ENCODE measurements at regions not wholly inside any gene's neighbourhood (a gene's known extent, or its start where the extent isn't known, plus 50 kb on each side); places are given as distances from the start of the nearest gene placed in this dataset.
"Not testable (repeated sequence)": the region's sequence is repeated elsewhere in the genome, so short reads cannot be mapped to it uniquely, and the experiment has no call there.

- no peaks in the 10 kb centered on the region for H3K4me1 ChIP-seq (ENCODE audit: control insufficient read depth in 1 of 2, insufficient read depth in 2 of 2, low read length in 2 of 2)
- no peaks in the 10 kb centered on the region for H3K27me3 ChIP-seq (ENCODE audit: control insufficient read depth in 1 of 2, insufficient read depth in 2 of 2, low read length in 1 of 2)
- no peak overlapping the region for H3K27ac ChIP-seq (ENCODE audit: low read depth in 1 of 2, low read length in 2 of 2)
- no peak for DNase-seq
- no peaks in the 10 kb centered on the region for H3K9me3 ChIP-seq (ENCODE audit: control insufficient read depth, low read length)
- intact Hi-C loops (cut with DNase I): no loop called here
- ATAC-seq (ENCODE audit: low FRiP score): no peak
- whole genome bisulfite sequencing, 2 donors: 67 to 78% methylated on average over 4 to 6 of the region's 6 CpGs
- H3K4me3 ChIP-seq (ENCODE audit: low read length in 2 of 2): no peak overlapping the region
- H3K36me3 ChIP-seq (ENCODE audit: control insufficient read depth in 1 of 2, insufficient read depth in 2 of 2, low read length in 1 of 2): no peaks in the 10 kb centered on the region
These were observed 260.2 kb downstream of the XPNPEP1 start for GRCh38 chr10:109663122-109663521.

- H3K4me1 ChIP-seq (ENCODE audit: control insufficient read depth in 1 of 2, insufficient read depth in 2 of 2, low read length in 2 of 2); ATAC-seq (ENCODE audit: low FRiP score); H3K9me3 ChIP-seq (ENCODE audit: control insufficient read depth, low read length); H3K36me3 ChIP-seq (ENCODE audit: control insufficient read depth in 1 of 2, insufficient read depth in 2 of 2, low read length in 1 of 2); H3K27me3 ChIP-seq (ENCODE audit: control insufficient read depth in 1 of 2, insufficient read depth in 2 of 2, low read length in 1 of 2); H3K4me3 ChIP-seq (ENCODE audit: low read length in 2 of 2); H3K27ac ChIP-seq (ENCODE audit: low read depth in 1 of 2, low read length in 2 of 2); intact Hi-C loops (cut with DNase I); DNase-seq: not testable (repeated sequence)
- 78 to 82% methylated on average over 11 to 12 of the region's 12 CpGs for WGBS, 2 donors
These were observed 270.7 kb downstream of the XPNPEP1 start for GRCh38 chr10:109652612-109653011.

GRCh38 chr10:109650228-109650627, 273.1 kb downstream of the XPNPEP1 start:
- Histone ChIP-seq H3K36me3 (ENCODE audit: control insufficient read depth in 1 of 2, insufficient read depth in 2 of 2, low read length in 1 of 2) (no peaks in the 10 kb centered on the region), H3K9me3 (ENCODE audit: control insufficient read depth, low read length) (no peaks in the 10 kb centered on the region), H3K4me1 (ENCODE audit: control insufficient read depth in 1 of 2, insufficient read depth in 2 of 2, low read length in 2 of 2) (no peaks in the 10 kb centered on the region), H3K27me3 (ENCODE audit: control insufficient read depth in 1 of 2, insufficient read depth in 2 of 2, low read length in 1 of 2) (no peaks in the 10 kb centered on the region), H3K4me3 (ENCODE audit: low read length in 2 of 2) (no peak overlapping the region), H3K27ac (ENCODE audit: low read depth in 1 of 2, low read length in 2 of 2) (no peak overlapping the region)
- WGBS, 2 donors: 67 to 79% methylated on average over 1 of the region's 1 CpG
- intact Hi-C loops (cut with DNase I): no loop called here
- ATAC-seq (ENCODE audit: low FRiP score) (no peak), DNase-seq (no peak)

GRCh38 chr10:109647627-109648026, 275.7 kb downstream of the XPNPEP1 start:
- intact Hi-C loops (cut with DNase I): no loop called here
- 54 to 56% methylated on average over 5 of the region's 5 CpGs for WGBS, 2 donors
- DNase-seq: no peak
- Histone ChIP-seq H3K4me3 (ENCODE audit: low read length in 2 of 2) (no peak overlapping the region), H3K4me1 (ENCODE audit: control insufficient read depth in 1 of 2, insufficient read depth in 2 of 2, low read length in 2 of 2) (no peaks in the 10 kb centered on the region), H3K27me3 (ENCODE audit: control insufficient read depth in 1 of 2, insufficient read depth in 2 of 2, low read length in 1 of 2) (no peaks in the 10 kb centered on the region), H3K9me3 (ENCODE audit: control insufficient read depth, low read length) (no peaks in the 10 kb centered on the region), H3K36me3 (ENCODE audit: control insufficient read depth in 1 of 2, insufficient read depth in 2 of 2, low read length in 1 of 2) (no peaks in the 10 kb centered on the region), H3K27ac (ENCODE audit: low read depth in 1 of 2, low read length in 2 of 2) (no peak overlapping the region)
- no peak for ATAC-seq (ENCODE audit: low FRiP score)

- Histone ChIP-seq H3K4me3 (ENCODE audit: low read length in 2 of 2) (no peak overlapping the region), H3K27me3 (ENCODE audit: control insufficient read depth in 1 of 2, insufficient read depth in 2 of 2, low read length in 1 of 2) (no peaks in the 10 kb centered on the region), H3K36me3 (ENCODE audit: control insufficient read depth in 1 of 2, insufficient read depth in 2 of 2, low read length in 1 of 2) (no peaks in the 10 kb centered on the region), H3K27ac (ENCODE audit: low read depth in 1 of 2, low read length in 2 of 2) (no peak overlapping the region), H3K9me3 (ENCODE audit: control insufficient read depth, low read length) (no peaks in the 10 kb centered on the region), H3K4me1 (ENCODE audit: control insufficient read depth in 1 of 2, insufficient read depth in 2 of 2, low read length in 2 of 2) (no peaks in the 10 kb centered on the region)
- DNase-seq (no peak), ATAC-seq (ENCODE audit: low FRiP score) (no peak)
- intact Hi-C loops (cut with DNase I): loop anchor here in 1 of 2 donors (10.0 kb wide), 1 partner anchor 1499 kb away; no protein-coding TSS in a partner anchor
These were observed 289.5 kb downstream of the XPNPEP1 start for GRCh38 chr10:109633846-109634245.

GRCh38 chr10:109633017-109633416, 290.3 kb downstream of the XPNPEP1 start:
- H3K4me3 ChIP-seq (ENCODE audit: low read length in 2 of 2); H3K27me3 ChIP-seq (ENCODE audit: control insufficient read depth in 1 of 2, insufficient read depth in 2 of 2, low read length in 1 of 2); H3K9me3 ChIP-seq (ENCODE audit: control insufficient read depth, low read length); H3K27ac ChIP-seq (ENCODE audit: low read depth in 1 of 2, low read length in 2 of 2); ATAC-seq (ENCODE audit: low FRiP score); H3K36me3 ChIP-seq (ENCODE audit: control insufficient read depth in 1 of 2, insufficient read depth in 2 of 2, low read length in 1 of 2); H3K4me1 ChIP-seq (ENCODE audit: control insufficient read depth in 1 of 2, insufficient read depth in 2 of 2, low read length in 2 of 2); DNase-seq: not testable (repeated sequence)
- intact Hi-C loops (cut with DNase I): loop anchor here in 1 of 2 donors (10.0 kb wide), 1 partner anchor 1498 kb away; no protein-coding TSS in a partner anchor

GRCh38 chr10:109624939-109625338, 298.4 kb downstream of the XPNPEP1 start:
- intact Hi-C loops (cut with DNase I): no loop called here
- Histone ChIP-seq H3K36me3 (ENCODE audit: control insufficient read depth in 1 of 2, insufficient read depth in 2 of 2, low read length in 1 of 2) (no peaks in the 10 kb centered on the region), H3K27me3 (ENCODE audit: control insufficient read depth in 1 of 2, insufficient read depth in 2 of 2, low read length in 1 of 2) (no peaks in the 10 kb centered on the region), H3K27ac (ENCODE audit: low read depth in 1 of 2, low read length in 2 of 2) (no peak overlapping the region), H3K4me1 (ENCODE audit: control insufficient read depth in 1 of 2, insufficient read depth in 2 of 2, low read length in 2 of 2) (no peaks in the 10 kb centered on the region), H3K4me3 (ENCODE audit: low read length in 2 of 2) (no peak overlapping the region), H3K9me3 (ENCODE audit: control insufficient read depth, low read length) (no peaks in the 10 kb centered on the region)
- 66 to 74% methylated on average over 2 of the region's 2 CpGs for WGBS, 2 donors
- DNase-seq (no peak), ATAC-seq (ENCODE audit: low FRiP score) (no peak)

GRCh38 chr10:109622566-109622965, 300.7 kb downstream of the XPNPEP1 start:
- Histone ChIP-seq H3K4me3 (ENCODE audit: low read length in 2 of 2) (no peak overlapping the region), H3K9me3 (ENCODE audit: control insufficient read depth, low read length) (no peaks in the 10 kb centered on the region), H3K4me1 (ENCODE audit: control insufficient read depth in 1 of 2, insufficient read depth in 2 of 2, low read length in 2 of 2) (no peaks in the 10 kb centered on the region), H3K27ac (ENCODE audit: low read depth in 1 of 2, low read length in 2 of 2) (no peak overlapping the region), H3K27me3 (ENCODE audit: control insufficient read depth in 1 of 2, insufficient read depth in 2 of 2, low read length in 1 of 2) (no peaks in the 10 kb centered on the region), H3K36me3 (ENCODE audit: control insufficient read depth in 1 of 2, insufficient read depth in 2 of 2, low read length in 1 of 2) (no peaks in the 10 kb centered on the region)
- ATAC-seq (ENCODE audit: low FRiP score) (no peak), DNase-seq (no peak)
- WGBS, 2 donors: 64 to 65% methylated on average over 3 of the region's 3 CpGs
- intact Hi-C loops (cut with DNase I): no loop called here

- ATAC-seq (ENCODE audit: low FRiP score) (no peak), DNase-seq (no peak)
- WGBS, 2 donors: 32 to 35% methylated on average over 3 of the region's 3 CpGs
- H3K4me1 ChIP-seq (ENCODE audit: control insufficient read depth in 1 of 2, insufficient read depth in 2 of 2, low read length in 2 of 2): no peaks in the 10 kb centered on the region
- no peaks in the 10 kb centered on the region for H3K27me3 ChIP-seq (ENCODE audit: control insufficient read depth in 1 of 2, insufficient read depth in 2 of 2, low read length in 1 of 2)
- no peaks in the 10 kb centered on the region for H3K36me3 ChIP-seq (ENCODE audit: control insufficient read depth in 1 of 2, insufficient read depth in 2 of 2, low read length in 1 of 2)
- intact Hi-C loops (cut with DNase I): no loop called here
- H3K9me3 ChIP-seq (ENCODE audit: control insufficient read depth, low read length): no peaks in the 10 kb centered on the region
- no peak overlapping the region for H3K27ac ChIP-seq (ENCODE audit: low read depth in 1 of 2, low read length in 2 of 2)
- H3K4me3 ChIP-seq (ENCODE audit: low read length in 2 of 2): no peak overlapping the region
These were observed 302.9 kb downstream of the XPNPEP1 start for GRCh38 chr10:109620396-109620795.
